ENCODE measurements at regions not wholly inside any gene's neighbourhood (a gene's known extent, or its start where the extent isn't known, plus 50 kb on each side); places are given as distances from the start of the nearest gene placed in this dataset.
"Not testable (repeated sequence)": the region's sequence is repeated elsewhere in the genome, so short reads cannot be mapped to it uniquely, and the experiment has no call there.

DNA sequence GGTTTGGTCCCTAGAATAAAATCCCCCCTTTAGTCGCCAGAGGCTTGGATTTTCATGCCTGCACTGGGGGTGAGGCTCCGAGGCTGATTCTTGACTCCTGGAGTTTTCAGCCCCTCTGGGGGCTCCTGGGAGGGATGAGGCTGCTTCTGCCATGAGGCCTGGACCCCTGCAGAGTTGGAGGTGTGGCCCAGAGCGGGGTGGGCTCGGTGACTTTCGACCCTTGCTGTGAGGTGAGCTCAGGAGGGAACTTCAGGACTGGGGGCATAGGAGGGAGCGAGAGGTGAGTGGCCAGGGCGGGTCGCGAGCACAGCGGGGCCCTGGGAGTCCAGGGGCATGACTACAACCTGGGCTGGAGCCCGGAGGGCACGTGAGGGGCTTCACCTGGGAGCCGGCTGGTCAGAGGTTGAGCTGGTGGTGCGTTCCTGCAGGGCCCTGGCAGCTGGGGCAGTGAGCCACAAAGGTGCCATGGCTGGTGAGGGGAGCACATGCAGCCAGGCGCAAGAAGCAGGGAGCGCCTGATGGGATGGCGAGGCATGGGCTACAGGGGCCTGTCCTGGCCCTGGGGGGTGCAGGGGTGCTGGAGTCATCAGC is 168.2 kb downstream of the KIF26A start:
- peak; percentile 8 for DNase-seq

DNA sequence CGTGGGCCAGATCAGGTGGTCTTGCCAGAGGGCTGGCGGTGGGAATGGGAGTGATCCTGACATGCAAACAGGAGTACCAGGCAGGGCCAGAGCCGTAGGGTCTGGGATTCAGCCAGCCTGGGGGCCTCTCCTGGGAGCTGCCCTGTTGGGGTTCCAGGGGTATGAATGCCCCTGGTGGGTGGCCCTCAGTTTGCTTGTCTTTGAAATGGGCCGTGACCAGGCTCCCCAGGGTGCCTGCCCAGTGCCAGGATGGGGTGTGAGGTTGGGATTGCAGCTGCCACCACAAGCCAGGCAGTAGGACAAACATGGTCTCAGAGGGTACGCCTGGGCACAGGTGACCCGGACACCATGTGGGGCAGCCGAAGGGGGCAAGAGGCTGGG is 168.8 kb downstream of the KIF26A start:
- peak; percentile 9 for DNase-seq

DNA sequence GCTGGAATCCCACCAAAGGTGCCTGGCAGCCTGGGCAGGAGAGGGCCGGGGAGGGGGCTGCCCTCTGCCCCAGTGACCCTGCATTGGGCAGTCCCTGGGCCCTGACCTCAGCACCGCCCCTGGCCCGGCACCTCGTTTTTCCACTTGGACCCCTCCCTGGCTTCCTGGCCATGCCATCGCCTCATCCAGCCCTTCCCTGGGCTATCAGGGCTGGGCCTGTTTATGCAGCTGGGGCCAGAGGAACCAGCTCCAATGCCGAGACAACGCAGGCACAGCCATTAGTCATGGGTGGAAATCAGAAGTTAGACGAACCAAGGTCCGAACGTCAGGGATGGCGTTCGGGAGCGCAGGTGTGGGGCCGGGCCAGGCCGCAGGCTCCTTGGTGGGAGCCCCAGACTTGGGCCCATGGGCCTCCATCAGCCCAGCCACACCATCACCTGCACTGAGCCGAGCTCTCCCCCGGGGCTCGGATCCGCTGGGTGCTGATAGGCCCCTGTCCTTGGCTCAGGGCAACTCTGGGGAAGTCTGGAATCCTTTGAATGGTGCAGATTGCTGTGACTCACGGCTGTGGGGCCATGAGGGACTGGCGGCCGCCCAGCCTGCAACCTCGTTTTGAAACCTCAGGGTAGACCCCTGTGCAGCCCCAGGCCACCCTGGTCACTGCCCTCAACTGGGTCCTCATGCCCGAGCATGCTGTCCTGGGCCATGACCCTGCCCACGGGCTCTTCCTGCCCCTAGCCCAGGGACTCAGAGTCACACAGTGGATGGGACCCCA is 169.4 kb downstream of the KIF26A start:
- DNase-seq: peak; percentile 7

GRCh38 chr14:104308534-104308933 is 170.1 kb downstream of the KIF26A start:
- DNase-seq: not testable (repeated sequence)

DNA sequence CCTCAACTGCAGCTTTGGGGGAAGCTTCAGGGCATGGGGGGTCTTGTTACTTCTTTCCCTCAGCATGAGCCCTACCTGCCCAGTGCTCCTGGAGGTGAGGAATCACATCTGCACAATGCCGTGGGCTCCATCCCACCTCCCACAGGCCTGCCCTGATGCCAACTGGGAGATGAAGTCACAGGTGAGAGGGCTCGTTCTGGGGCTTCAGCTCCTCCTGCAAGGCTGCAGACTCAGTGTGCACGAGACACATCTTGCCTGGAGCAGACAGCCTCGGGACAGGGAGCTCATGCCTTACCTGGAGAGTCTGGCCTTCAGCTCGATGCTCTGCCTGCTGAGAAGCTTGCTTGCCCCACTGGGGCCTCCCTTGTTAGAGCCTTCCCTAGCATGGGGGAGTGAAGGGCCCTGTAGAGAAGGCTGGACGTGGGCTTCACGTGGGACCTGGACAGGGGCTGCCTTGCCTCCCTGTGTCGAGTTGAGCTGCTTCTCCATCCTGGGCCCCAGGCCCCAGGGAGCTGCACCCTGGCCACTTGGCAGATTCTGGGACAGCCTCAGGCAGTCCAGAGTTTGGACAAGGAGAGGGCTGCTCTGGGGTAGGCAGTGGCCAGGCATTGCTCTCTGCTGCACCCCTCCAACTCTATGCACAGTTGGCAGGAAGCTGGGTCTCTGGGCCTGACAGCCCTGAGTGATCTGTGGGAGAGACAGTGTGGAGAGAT is 171.4 kb downstream of the KIF26A start:
- peak; percentile 1 for DNase-seq

DNA sequence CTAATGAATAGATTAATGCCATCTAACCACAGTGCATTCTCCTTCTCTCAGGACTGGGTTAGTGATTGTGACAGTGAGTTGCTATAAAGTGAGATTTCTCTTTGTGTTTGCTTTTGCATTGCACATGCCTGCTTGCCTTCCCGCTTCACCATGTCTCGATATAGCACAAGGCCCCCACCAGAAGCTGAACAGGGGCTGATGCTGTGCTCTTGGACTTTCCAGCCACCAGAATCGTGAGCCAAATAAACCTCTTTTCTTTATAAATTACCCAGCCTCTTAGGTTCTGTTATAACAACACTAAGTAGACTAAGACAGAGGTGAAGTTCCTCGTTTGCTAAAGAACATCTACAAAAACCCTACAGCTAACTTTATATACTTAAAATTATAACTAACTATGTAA is 173.0 kb downstream of the KIF26A start:
- DNase-seq: no peak

GRCh38 chr14:104313674-104314073 is 175.3 kb downstream of the KIF26A start:
- DNase-seq: no peak

DNA sequence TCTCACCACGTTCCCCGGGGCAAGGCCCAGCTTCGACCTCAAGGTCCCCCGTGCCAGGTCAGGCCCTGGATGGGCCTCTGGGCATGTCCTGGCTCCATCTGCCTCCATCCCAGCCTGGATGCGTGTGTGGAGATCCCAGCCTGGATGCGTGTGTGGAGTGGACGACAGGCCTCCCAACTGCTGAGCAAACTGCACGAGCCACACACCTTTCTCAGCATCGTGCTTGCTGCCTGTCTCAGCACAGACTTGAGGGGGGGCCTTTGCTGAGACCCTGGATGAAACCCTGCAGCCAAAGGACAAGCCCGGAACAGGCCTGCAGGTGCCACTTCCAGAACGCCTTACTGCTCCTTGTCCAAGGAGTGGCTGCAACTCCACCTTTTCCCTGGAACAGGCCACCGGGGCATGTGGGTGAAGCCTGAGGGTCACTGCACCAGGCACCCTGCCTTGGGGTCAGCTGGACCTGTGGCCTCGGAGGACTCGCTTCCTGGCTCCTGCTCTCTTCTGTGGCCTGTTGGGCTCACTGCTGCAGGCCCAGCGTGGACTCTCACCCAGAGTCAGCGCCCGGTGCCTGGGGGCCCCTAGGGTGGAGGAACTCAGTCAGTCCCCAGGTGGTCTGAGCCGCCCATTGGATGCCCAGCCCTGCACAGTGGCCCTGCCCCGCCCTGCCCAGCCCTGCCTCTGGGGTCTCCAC is 176.0 kb downstream of the KIF26A start:
- no peak for DNase-seq

GRCh38 chr14:104315169-104315568 is 176.8 kb downstream of the KIF26A start:
- DNase-seq: no peak

DNA sequence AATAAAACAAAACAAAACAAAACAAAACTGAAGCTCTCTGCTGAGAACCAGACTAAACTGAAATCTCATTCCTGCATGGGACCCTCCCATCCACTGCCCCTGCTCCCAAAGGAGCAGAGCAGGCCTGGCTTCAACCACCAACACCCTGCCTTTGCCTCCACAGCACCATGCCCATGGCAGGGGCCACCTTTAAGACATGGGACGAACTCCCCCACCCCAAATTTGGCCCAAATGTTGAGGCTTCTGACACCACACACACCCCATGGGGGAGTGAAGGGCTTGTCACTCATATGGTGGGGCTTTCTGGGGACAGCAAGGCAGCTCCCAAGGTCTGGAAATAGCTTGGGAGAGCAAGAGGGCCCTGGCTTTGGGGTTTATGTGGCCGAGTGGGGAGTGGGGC is 177.2 kb downstream of the KIF26A start:
- DNase-seq: no peak

- peak; percentile 10 for DNase-seq
These were observed 177.8 kb downstream of the KIF26A start for GRCh38 chr14:104316121-104316722.

- no peak for DNase-seq
These were observed 178.5 kb downstream of the KIF26A start for GRCh38 chr14:104316723-104317491.

GRCh38 chr14:104317492-104317805 is 179.1 kb downstream of the KIF26A start:
- DNase-seq: peak; percentile 8

- no peak for DNase-seq
These were observed 179.7 kb downstream of the KIF26A start for GRCh38 chr14:104317975-104318557.

DNA sequence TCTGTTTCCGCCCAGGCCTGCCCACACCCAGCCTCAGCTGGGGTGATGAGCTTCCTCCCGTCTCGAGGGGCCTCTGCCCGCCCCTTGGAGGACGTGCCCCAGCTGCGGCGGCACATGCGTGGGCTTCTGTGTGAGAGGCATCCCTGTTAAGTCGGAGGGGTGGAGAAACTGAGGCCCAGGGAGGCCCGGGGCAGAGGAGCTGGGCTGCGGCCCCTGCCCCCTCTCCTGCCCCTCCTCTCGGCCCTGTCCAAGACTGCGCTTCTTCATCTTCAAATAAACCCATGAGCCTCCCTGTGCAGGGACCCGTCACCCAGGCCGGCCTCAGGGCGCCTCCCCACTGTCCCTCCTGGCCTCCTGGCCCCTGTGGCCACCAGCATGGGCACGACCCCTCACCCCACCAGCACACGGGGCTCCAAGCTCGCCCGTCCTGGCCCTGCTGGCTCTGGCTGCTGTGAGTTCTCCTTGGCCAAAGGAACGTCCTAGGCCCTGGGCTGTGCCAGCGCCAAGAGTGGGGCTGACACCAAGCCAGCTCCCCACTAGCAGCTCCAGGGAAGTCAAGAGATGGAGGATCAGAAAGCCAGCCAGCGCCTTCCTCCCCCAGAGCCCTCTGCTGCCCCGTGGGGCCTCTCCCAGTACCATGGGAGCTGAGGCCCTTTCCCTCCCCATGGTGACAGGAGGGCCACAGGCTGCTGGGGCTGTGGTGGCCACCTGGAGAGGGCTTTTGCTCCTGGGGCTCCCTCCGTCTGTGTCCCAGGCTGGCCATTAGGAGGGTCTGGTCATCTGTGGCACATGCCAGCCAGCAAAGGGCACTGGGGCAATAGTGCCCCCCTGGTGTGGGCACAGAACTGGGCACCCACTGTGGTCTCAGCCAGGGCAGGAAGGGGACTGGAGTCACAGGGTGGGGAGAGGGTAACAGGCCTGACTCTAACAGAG is 180.4 kb downstream of the KIF26A start:
- DNase-seq: no peak

DNA sequence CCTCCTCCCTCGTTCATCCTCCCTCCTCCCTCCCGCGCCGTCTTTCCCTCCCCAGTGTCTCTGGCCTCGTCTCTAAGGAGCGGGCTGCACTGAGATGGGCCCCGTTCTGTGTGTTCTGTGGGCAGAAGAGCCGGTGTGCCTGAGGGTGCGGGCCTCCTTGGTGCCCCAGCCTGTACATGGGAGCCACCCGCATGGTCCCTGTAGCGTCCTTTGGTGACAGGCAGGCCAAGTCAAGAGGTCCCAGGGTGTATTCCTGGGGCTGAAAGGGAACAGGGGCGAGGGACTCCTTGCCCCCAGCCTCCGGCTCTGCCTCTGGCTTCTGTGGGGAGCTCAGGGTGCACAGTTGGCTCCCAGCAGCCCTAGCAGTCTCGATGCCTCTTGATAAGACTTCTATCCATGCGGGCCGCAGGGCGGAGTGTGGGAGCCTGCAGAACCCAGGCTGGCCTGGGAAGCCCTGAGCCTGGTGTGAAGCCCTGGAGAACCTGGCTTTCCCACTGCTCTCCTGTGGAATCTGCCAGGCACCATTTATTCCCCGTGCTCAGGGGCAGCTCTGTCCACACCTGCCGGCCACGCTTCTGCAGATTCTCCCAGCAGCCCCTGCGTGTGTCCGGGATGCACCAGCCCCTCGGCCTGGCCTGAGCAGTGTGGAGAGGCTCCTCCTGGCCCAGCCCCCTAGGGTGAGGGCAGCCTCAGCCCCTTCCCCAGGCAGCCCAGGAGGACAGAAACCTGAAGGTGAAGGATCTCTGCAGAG is 181.3 kb downstream of the KIF26A start:
- peak; percentile 7 for DNase-seq

DNA sequence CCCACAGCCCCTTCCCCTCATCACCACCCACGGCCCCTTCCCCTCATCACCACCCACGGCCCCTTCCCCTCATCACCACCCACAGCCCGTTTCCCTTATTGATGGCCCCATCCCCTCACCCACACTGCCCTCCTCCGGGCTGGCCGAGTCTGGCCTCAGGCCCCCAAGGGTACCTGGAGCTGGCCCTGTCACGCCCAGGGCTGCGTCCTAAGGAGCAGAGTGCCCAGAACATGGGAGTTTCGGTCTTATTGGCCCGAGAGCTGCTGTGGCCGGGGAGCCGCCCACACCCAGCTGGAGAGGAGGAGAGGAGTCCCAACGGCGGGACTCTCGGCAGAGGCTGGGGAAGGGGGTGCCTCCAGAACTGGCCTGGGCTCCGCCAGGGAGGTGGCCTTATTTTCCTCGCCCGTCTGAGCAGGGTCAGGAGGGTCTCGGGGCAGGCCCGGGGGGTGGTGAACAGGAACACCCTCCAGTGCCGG is 182.3 kb downstream of the KIF26A start:
- peak; percentile 6 for DNase-seq

- peak; percentile 7 for DNase-seq
These were observed 182.9 kb downstream of the KIF26A start for GRCh38 chr14:104321088-104321801.

GRCh38 chr14:104321802-104322130 is 183.4 kb downstream of the KIF26A start:
- DNase-seq: peak; percentile 7
